ENCODE measurements at regions not wholly inside any gene's neighbourhood (a gene's known extent, or its start where the extent isn't known, plus 50 kb on each side); places are given as distances from the start of the nearest gene placed in this dataset.

DNA sequence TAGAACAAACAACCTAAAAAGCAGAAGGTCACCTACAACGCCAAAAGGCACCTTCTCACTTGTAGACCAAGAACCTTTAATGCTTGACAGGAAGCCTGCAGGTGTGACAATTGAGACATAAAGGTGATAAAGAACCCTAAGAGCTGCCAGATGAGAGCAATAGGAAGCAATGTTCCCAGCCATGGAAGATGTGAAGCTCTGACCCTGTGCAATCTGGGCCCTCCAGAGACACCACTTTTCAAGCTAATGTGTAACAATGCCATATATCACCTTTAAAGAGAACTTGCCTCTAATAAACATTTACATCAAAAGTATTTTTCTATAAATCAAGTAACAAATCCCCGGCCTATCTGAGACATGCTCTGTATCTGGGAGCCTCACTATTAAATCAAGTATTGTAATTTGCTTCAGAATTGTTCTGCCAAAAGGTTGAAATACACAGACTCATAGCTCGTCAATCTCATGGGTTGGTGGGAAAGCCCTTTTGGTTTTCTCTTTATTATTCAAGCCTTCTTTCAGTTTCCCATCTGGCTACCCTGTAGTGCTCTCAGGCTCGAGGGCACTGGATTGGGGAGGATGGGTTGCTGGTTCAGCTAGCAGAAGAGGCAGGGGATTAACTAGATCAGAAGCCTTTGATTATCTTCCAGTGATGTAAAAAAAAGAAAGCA, 368.9 kb downstream of the BUD13 start:
- CTCF ChIA-PET: interaction anchor here (1.0 to 2.0 kb wide), 4 partner anchors 10 to 96 kb away, joined by 3 to 5 read pairs (median 3); no protein-coding TSS in a partner anchor
- DNase-seq: no peak
- Histone ChIP-seq H3K79me2 (ENCODE audit: insufficient read depth) (no peaks in the 10 kb centered on the region), H3K9me3 (no peaks in the 10 kb centered on the region), H3K4me1 (ENCODE audit: control insufficient read depth in 1 of 2, insufficient read depth in 2 of 2, low read depth in 1 of 2, low read length in 1 of 2) (peaks cover 0 to 20% of the 10 kb centered on the region in 2 experiments; a peak in 1 of 4 replicates), H3K4me3 (ENCODE audit: low read depth in 2 of 2, low read length in 1 of 2) (no peak overlapping the region; a peak in 1 of 4 replicates), H3K27me3 (ENCODE audit: insufficient read depth) (no peaks in the 10 kb centered on the region), H2AFZ (ENCODE audit: low read depth) (no peak overlapping the region), H4K20me1 (ENCODE audit: insufficient read depth) (no peaks in the 10 kb centered on the region), H3K9me2 (no peaks in the 10 kb centered on the region), H3K36me3 (replicated peaks in 1 of 2; ENCODE audit: control insufficient read depth in 1 of 2, insufficient read depth in 2 of 2, low read length in 1 of 2) (no peaks in the 10 kb centered on the region), H3F3A (replicated peaks; ENCODE audit: insufficient read depth) (no peaks in the 10 kb centered on the region), H3K9ac (no peak overlapping the region), H3K27ac (ENCODE audit: low read depth in 2 of 2, low read length in 1 of 2) (peak overlapping the region in 1 of 2 experiments; percentile 25; a peak in 1 of 4 replicates), H3K4me2 (no peak overlapping the region)
- POLR2A ChIA-PET: interaction anchor here (1.0 kb wide), 1 partner anchor 9 kb away, joined by 3 read pairs; no protein-coding TSS in a partner anchor
- TF ChIP-seq MXI1 (IDR thresholded peaks at IDR 0.05; ENCODE audit: low read depth, low read length) (no peak), SMC3 (IDR thresholded peaks at IDR 0.05; ENCODE audit: low read depth, low read length) (no peak), FOXM1 (IDR thresholded peaks at IDR 0.05; ENCODE audit: low read depth) (no peak), FOSL2 (IDR thresholded peaks at IDR 0.05; ENCODE audit: borderline replicate concordance, low read depth) (no peak), RXRA (IDR thresholded peaks at IDR 0.05; ENCODE audit: borderline replicate concordance, low read depth) (no peak), EZH2phosphoT487 (IDR thresholded peaks at IDR 0.05; ENCODE audit: borderline replicate concordance, low read depth) (no peak), ZBTB33 (IDR thresholded peaks at IDR 0.05; ENCODE audit: borderline replicate concordance, low read depth) (no peak), RFX5 (IDR thresholded peaks at IDR 0.05; ENCODE audit: low read length) (no peak), GABPA (IDR thresholded peaks at IDR 0.05; ENCODE audit: low read depth) (no peak), ELF1 (IDR thresholded peaks at IDR 0.05) (no peak), CHD2 (IDR thresholded peaks at IDR 0.05; ENCODE audit: low read length, partially characterized antibody) (no peak), CTCF (IDR thresholded peaks at IDR 0.05) (no peak), RAD21 (IDR thresholded peaks at IDR 0.05; ENCODE audit: low read length) (no peak), RCOR1 (IDR thresholded peaks at IDR 0.05; ENCODE audit: low read length) (no peak), TAF1 (IDR thresholded peaks at IDR 0.05; ENCODE audit: borderline replicate concordance, low read depth, low read length) (no peak), FOXJ3 (CRISPR knock-in tag; IDR thresholded peaks at IDR 0.05) (no peak), JUND (IDR thresholded peaks at IDR 0.05) (no peak), PBX3 (IDR thresholded peaks at IDR 0.05) (no peak)
- TF ChIP-seq, protein P1, sequence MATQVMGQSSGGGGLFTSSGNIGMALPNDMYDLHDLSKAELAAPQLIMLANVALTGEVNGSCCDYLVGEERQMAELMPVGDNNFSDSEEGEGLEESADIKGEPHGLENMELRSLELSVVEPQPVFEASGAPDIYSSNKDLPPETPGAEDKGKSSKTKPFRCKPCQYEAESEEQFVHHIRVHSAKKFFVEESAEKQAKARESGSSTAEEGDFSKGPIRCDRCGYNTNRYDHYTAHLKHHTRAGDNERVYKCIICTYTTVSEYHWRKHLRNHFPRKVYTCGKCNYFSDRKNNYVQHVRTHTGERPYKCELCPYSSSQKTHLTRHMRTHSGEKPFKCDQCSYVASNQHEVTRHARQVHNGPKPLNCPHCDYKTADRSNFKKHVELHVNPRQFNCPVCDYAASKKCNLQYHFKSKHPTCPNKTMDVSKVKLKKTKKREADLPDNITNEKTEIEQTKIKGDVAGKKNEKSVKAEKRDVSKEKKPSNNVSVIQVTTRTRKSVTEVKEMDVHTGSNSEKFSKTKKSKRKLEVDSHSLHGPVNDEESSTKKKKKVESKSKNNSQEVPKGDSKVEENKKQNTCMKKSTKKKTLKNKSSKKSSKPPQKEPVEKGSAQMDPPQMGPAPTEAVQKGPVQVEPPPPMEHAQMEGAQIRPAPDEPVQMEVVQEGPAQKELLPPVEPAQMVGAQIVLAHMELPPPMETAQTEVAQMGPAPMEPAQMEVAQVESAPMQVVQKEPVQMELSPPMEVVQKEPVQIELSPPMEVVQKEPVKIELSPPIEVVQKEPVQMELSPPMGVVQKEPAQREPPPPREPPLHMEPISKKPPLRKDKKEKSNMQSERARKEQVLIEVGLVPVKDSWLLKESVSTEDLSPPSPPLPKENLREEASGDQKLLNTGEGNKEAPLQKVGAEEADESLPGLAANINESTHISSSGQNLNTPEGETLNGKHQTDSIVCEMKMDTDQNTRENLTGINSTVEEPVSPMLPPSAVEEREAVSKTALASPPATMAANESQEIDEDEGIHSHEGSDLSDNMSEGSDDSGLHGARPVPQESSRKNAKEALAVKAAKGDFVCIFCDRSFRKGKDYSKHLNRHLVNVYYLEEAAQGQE (IDR thresholded peaks at IDR 0.05; ENCODE audit: low read depth, low read length): no peak
- WGBS (ENCODE audit: low lambda C conversion rate): 17% methylated on average over 4 of the region's 4 CpGs

Data from SK-N-SH (cell line).